C4-2B (cell line): ENCODE measurements at regions not wholly inside any gene's neighbourhood (a gene's known extent, or its start where the extent isn't known, plus 50 kb on each side); places are given as distances from the start of the nearest gene placed in this dataset.
"Not testable (repeated sequence)": the region's sequence is repeated elsewhere in the genome, so short reads cannot be mapped to it uniquely, and the experiment has no call there.

Experiments used
- H3K27ac ChIP-seq: fragments of 450-650 bp; 2 replicates; pipeline ENCODE4 v1.5.1; 2017
- ZFX ChIP-seq: fragments of 450-650 bp; IDR thresholded peaks from 2 replicates; pipeline ENCODE4 v1.6.1; 2017
- TF ChIP-seq, protein P1 (sequence below): fragments of 450-650 bp; conservative IDR thresholded peaks from 2 replicates; pipeline ENCODE4 v1.5.1; 2017; ENCODE audit warnings: mild to moderate bottlenecking

DNA sequence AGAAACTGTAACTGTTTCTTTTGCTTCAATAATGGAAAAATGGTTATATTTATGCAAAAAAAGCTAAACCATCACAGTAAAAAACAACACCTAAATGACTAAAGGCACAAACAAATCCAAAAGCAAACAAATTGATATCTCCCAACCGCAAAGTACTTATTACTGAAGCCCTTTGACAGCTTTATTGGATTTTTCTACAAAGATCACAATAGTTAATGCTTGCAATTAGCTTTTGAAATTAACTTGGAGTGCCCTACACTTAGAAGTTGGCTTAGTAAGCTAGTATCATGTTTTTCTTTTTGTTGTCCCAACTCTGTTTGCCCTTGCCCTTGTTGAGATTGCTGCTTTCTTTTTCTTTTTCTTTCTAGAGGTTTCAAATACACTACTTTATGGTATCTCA, 257.5 kb downstream of the INHBA start:
- TF ChIP-seq, protein P1, sequence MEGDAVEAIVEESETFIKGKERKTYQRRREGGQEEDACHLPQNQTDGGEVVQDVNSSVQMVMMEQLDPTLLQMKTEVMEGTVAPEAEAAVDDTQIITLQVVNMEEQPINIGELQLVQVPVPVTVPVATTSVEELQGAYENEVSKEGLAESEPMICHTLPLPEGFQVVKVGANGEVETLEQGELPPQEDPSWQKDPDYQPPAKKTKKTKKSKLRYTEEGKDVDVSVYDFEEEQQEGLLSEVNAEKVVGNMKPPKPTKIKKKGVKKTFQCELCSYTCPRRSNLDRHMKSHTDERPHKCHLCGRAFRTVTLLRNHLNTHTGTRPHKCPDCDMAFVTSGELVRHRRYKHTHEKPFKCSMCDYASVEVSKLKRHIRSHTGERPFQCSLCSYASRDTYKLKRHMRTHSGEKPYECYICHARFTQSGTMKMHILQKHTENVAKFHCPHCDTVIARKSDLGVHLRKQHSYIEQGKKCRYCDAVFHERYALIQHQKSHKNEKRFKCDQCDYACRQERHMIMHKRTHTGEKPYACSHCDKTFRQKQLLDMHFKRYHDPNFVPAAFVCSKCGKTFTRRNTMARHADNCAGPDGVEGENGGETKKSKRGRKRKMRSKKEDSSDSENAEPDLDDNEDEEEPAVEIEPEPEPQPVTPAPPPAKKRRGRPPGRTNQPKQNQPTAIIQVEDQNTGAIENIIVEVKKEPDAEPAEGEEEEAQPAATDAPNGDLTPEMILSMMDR = no peak
- TF ChIP-seq ZFX = no peak
- no peak overlapping the region for H3K27ac ChIP-seq

DNA sequence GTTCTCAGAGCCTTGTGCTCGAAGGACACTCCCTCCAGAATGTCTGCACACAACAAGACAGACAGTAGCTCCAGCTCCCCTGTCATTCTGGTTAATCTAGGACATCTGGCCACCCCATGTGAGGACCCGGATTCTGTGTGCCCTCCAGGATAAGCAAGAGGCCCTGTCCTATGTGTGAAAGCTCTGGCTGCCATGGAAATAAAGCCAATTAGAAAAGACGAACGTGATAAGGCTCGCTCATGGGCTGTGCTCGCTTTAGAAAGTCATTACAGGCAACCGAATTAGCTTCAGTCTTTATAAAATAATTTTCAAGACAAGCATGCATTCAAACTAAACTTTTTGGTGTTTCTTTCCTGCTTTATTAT, 263.4 kb downstream of the INHBA start:
- H3K27ac ChIP-seq = no peak overlapping the region
- TF ChIP-seq, protein P1 = no peak
- TF ChIP-seq ZFX = no peak

DNA sequence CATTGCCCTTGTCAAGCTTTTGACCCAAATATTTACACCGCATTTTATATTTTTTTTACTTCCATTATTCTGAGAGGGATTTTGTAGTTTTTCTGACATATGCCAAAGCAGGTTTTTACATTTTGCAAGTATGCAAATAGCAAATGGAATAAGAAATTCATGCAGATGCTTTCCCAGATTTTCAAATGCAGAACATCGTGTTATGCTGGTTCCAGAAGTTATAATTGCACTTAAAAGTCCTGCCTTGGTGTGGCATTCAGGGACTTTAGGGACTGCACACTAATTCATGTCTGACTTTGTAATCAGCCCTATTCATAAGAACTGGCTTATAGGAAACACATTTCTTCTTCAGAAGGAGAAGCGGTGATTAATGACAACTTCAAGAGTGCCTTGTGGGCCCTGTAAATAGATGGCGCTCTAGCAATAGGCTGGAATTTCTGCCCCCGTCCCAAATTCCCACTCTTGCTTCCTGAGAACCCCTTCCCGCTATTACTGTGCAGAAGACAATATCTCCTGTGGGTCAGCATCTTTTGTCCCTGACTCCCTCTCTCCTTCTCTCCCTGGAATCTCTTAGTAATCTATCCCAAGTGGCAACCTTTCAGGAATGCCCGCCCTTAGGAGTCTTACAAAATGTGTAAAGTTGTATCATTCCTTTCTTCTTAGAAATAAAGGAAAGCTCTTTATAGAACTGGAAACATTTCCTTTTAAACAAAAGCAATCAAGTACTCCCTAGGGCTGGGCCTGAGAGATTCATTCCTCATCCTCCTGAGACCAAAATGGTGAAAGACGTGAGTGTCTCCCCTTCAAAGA, 264.0 kb downstream of the INHBA start:
- H3K27ac ChIP-seq = no peak overlapping the region
- TF ChIP-seq ZFX = no peak
- TF ChIP-seq, protein P1 = no peak; the same call in 1 of the 2 replicates

DNA sequence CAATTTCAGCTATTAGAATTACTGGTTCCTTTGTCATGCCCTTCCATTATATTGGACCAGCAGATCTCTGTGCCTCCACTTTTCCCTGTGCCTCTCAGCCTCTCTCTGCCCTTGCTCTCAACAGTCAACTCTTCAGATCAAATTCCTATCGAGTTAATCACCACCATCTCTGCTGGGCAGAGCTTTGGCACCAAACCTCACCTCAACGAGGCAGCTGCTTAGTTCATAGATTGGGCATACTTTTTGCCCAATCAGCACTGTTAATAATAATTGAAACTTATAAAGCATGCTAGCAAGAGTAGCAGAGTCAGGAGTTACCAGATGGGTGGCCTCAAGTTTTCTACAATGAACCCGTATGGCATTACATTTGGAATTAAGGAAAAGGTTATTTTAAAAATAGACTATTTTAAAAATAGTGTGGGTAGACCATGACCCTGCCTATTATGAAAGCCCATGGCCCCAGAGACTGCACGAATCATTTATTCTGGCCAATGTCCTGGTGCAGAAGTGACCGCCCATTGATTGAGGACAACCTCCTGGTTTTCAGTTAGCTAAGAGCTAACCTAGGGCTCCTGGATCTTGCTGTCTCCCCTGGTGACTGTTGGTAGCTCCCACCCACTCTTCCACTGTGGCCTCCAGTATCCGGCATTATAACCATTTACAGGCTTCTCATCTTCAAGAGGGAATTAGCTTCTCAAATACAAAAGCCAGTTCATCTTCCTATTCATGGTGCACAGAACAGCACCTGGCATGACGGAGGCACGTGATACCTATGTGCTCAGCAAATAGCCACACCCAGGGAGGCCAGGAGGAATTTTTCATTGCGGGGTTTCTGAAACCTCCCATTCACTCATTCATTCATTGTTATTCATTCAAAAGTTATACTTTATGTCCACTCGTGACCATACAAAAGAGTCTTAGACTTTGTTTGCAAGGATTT, 265.4 kb downstream of the INHBA start:
- TF ChIP-seq ZFX = no peak
- TF ChIP-seq, protein P1 = no peak
- no peak overlapping the region for H3K27ac ChIP-seq

DNA sequence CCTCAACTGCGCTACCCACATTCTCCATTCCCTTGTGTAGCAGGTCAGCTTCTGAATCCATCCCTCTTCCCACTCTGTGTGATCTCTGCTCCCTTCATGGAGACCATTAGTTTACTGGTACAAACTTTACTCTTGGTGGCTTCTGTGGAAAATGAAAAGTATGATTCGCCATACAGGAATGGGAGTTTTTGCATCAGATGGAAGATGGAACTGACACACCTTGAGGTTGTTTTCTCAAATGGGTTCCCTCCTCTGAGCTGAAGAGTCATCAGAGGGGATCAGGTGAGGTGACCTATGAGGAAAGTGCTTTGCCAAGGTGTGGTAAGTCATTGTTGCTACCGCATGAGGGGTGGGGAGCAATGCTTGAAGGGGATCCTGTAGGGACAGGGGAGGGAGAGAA, 266.8 kb downstream of the INHBA start:
- TF ChIP-seq ZFX = no peak
- TF ChIP-seq, protein P1 = no peak

DNA sequence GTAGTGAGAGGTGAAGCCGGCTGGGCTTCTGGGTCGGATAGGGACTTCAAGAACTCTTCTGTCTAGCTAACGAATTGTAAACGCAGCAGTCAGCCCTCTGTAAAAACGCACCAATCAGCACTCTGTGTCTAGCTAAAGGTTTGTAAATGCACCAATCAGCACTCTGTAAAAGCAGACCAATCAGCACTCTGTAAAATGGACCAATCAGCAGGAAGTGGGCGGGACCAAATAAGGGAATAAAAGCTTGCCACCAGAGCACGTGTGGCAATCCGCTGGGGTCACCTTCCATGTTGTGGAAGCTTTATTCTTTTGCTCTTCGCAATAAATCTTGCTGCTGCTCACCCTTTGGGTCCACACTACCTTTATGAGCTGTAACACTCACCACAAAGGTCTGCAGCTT, 267.9 kb downstream of the INHBA start:
- H3K27ac ChIP-seq = not testable (repeated sequence)

More for the DNA sequence above, 266.8 kb downstream of the INHBA start:
- no peak overlapping the region for H3K27ac ChIP-seq

DNA sequence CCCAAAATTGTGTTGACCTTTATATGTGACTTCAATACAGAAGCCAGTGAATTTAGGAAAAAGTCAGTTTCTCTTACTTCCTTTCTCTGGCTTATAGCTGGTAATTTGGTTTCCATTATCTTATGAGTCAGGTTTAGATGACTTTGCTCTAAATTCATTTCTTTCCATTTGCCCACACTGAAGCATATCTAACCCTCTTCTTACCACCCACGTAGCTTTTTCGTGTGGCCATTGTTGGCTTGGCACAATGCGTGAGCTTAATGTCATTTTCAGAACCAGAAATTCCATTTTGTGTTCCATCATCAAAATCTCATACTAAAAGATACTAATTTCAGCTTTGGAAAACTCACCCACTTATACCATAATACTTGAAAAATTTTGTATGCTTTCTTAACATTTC, 271.2 kb downstream of the INHBA start:
- TF ChIP-seq ZFX = no peak
- TF ChIP-seq, protein P1 = no peak

More for the DNA sequence above, 271.2 kb downstream of the INHBA start:
- no peak overlapping the region for H3K27ac ChIP-seq
